NT2/D1 (cell line): ENCODE measurements at regions not wholly inside any gene's neighbourhood (a gene's known extent, or its start where the extent isn't known, plus 50 kb on each side); places are given as distances from the start of the nearest gene placed in this dataset.

Source experiments
- SUZ12 ChIP-seq: IDR thresholded peaks from 2 replicates; pipeline ENCODE4 v1.6.1; 2011; ENCODE audit not compliant: insufficient read length, insufficient read depth; ENCODE audit errors: extremely low read depth
- YY1 ChIP-seq: IDR thresholded peaks from 2 replicates; pipeline ENCODE4 v1.6.1; 2011; ENCODE audit not compliant: insufficient read length, insufficient read depth
- ZNF274 ChIP-seq: IDR thresholded peaks from 2 replicates; pipeline ENCODE4 v1.6.1; 2011; ENCODE audit warnings: mild to moderate bottlenecking, low read depth, low read length

GRCh38 chr11:56885854-56886253 lies 102.9 kb upstream of the OR5AK2 start:
- TF ChIP-seq SUZ12 (no peak), YY1 (no peak), ZNF274 (no peak)
